Left kidney (tissue), 1 donor: ENCODE measurements at regions not wholly inside any gene's neighbourhood (a gene's known extent, or its start where the extent isn't known, plus 50 kb on each side); places are given as distances from the start of the nearest gene placed in this dataset.
"Not testable (repeated sequence)": the region's sequence is repeated elsewhere in the genome, so short reads cannot be mapped to it uniquely, and the experiment has no call there.

Experiments used
- DNase-seq: peaks from one replicate; pipeline ENCODE4 v3.0.0-alpha.2; 2013

DNA sequence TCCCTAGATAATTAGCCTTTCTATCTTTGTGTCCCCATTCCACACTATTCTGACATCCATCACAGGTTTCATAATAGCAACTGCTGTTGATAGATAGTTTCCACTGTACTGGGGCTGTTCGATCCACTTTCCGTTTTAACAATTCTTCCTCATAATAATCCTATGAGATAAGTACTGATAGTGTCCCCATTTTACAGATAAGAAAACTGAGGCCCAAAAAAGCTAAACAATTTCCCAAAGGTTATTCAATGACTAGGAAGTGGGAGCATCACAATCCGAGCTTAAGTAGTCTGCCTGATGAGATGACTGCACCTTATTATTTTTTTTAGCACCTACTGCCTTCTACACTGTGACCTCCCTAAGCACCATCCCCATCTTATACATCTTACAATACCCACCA is 569.2 kb downstream of the STK39 start:
- no peak for DNase-seq

DNA sequence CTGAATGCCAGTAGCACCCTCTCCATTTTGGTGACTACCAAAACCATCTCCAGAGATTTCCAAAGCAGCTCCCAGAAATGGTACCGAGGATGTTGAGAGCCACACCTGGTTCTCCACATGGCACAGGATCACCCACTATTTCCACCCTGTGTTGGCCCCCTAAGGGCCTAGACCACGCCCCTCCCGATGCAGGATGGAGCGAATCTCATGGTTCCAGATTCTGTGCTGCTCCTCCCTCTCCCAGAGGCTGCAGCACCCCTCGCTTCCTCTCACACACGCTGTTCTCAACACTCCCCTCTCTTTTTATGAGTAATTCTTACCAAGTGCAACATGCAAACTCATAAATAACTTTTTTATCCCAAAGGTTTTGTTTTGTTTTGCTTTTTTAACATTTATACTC is 571.5 kb downstream of the STK39 start:
- no peak for DNase-seq

DNA sequence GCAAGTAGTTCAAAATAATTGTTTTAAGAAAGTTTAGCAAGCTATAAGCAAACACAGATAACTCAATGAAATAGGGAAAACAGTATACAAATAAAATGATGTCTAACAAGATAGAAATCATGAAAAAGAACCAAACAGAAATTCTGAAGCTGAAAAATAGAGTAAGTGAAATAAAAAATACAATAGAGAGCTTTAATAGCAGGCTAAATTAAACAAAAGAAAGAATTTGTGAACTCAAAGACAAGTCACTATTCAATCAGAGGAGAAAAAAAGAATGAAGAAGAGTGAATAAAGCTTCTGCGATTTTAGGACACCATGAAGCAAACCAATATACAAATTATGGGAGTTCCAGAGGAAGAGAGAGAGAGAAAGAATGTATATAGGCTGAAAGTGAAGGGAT is 576.8 kb downstream of the STK39 start:
- DNase-seq: no peak

DNA sequence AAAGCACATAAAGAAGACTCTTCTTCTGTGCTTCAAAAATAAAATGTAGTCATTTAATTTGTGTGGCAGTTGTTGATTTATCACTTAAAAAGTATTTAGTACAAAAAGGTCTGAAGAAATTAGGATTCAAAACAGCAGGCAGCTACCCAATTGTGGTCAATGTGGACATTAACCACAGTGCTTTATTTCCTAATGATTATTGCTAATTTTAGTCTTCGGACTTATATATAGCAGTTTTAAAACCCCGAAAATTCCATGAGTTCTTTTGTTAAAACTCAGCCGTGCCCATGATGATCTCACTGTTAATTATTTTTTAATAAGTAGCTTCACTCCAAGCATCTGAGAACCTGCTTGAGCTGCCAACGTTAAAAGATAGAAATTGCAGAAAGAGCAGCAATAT is 594.3 kb downstream of the STK39 start:
- DNase-seq: no peak

DNA sequence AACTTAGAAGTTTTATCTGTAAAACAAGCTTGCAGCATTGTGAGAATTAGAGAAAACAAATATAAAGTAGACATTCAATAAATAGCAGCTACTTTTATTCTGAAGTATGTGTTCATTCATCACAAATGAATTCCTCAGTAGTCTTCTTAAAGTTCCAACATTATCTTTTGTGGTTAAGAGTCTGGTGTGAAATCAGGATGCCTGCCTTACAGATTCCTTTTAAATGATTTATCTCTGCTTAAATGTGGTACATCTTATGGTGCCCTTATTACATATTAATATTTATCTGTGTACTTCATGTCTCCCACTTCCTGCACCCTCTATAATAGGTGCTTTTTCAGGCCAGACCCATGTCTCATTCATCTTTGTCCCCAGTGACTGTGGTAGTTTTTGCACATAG is 595.0 kb downstream of the STK39 start:
- no peak for DNase-seq

DNA sequence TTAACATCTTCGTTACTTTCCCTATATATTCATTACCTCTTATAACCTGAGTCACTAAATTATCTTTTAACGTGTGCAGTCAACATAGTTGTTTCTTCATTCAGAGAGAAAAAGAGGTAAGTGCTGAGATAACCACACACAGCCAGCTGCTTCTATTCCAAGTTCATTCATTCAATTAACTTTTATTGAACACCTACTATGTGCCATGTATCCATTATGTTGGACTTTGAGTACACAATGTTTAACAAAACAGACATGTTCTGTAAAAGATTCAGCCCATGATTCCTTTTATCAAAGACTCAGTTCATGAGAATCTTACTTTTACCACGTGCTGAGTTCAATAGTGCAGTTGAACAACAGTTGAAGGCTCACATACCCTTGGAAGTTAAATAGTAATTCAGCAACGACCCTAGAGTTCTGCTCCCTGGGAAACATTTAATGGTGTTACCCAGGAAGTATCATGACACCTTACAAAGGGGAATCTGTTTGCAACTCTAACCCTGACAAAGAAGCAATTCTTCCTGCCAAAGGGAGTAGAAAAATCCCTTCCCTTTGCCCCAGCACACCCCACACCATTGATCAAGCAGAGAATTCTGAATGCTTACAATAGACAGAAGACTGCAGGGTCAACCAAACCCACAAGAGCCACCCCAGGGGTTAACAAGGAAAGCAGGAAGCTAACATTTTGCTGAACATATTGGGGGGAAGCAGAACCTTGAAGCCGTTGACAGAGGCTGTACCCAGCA is 595.8 kb downstream of the STK39 start:
- DNase-seq: no peak

DNA sequence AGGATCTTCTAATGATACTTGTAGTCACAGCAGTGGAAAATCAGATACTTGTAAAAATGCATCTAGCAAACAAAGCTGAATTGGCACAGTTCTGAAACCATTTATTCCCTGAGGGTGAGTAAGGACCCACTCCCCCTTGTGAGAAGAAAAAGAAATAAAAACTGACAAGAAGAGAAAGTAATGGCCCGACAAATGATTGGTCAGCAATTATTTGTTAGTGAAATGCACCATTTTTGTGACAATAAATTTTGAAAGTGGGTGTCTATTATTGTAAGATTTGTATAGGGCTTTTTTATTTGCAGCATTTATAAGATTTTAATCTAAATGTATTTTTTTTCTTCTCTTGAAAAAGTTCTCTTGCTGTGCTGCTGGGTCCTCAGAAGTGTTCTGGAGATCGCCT is 600.8 kb downstream of the STK39 start:
- DNase-seq: no peak

DNA sequence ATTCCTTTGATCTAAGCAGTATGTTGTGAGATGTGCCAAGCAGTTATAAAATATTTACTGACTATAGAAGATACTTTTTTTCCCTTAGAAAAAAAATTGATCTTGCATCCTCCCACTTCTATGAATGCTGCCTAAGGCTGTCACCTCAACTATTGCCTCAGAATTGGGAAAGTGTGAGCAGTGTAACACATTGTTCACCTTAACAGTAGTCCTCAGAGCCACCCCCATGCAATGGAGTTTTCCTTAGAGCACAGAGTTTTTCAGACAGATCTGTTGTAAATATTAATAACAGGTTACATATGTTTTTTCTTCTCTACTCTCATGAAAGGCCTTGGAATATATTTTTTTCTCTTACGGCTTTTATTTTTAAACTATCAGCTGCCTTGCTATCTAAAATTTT is 607.3 kb downstream of the STK39 start:
- DNase-seq: no peak

DNA sequence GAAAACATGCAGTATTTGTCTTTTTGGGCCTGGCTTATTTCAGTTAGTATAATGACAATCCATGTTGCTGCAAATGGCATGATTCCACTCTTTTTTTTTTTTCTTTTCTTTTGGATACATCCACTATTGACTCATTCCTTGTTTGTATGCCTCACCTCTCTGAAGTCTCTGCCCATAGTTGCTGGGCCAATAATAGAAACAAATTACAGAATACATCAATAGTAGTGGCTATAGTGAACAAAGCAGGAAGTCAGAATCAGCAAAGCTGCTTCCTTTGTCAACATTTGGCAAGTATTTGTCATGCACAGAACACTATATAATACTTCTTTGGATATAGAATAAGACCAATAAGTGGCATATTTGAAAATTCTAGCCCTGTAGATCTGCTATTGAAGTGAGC is 609.7 kb downstream of the STK39 start:
- DNase-seq: no peak

DNA sequence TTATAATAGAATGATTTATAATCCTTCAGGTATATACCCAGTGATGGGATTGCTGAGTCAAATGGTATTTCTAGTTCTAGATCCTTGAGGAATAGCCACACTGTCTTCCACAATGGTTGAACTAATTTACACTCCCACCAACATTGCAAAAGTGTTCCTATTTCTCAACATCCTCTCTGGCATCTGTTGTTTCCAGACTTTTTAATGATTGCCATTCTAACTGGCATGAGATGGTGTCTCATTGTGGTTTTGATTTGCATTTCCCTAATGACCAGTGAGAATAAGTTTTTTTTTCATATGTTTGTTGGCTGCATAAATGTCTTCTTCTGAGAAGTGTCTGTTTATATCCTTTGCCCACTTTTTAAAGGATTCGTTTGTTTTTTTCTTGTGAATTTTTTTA is 615.1 kb downstream of the STK39 start:
- DNase-seq: not testable (repeated sequence)

DNA sequence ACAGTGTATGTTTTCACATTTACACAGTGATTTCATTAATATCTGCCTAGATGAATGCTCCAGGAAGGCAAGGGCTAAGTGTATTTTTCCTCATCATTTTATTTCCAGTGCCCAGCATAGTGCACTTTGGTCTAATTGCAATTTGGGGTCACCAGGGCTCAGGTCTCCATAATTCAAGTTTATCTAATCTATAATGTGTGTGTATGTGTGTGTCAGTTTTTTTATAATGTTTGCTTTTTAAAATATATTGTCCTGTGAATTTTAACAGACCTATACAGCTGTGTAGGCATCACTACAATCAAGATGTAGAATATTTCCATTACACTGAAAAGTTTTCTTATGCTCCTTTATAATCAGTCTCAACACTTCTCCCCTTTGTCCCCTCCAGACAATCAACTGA is 620.4 kb downstream of the STK39 start:
- no peak for DNase-seq

DNA sequence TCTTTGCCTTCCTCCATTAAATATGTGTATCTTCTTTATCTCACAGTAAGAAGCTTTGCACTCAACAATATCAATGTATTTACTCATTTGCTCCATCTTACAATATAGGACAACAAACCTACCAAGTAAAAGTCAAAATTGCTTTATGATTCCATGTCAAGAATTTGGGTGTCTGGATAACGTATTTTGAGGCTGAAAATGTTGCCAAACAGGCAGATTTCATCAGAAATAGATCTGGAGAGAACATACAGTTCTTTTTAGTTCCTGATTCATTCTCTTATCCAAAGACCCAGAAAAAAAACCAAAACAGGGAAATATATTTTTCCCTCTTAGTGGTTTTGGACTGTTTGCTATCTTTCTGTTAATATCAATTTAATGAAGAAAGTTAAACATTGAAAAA is 621.1 kb downstream of the STK39 start:
- DNase-seq: no peak

DNA sequence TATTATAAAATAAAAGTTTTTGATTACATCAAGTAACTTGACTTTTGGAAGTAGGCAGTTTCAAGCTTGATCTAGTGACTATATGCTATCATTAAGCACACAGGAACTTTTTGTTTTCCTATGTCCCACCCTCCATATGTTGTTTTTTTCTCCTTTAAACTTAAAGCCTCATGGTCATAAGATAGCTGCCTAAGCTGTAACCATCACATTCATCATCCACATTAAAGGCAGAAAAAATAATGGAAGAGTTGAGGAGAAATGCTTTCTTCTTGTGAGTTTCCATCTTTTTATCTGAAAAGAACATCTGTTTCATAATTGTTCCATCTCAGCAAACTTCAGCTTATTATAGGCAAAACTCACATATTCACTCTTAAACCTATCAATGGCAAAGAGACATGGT is 630.4 kb downstream of the STK39 start:
- DNase-seq: no peak

DNA sequence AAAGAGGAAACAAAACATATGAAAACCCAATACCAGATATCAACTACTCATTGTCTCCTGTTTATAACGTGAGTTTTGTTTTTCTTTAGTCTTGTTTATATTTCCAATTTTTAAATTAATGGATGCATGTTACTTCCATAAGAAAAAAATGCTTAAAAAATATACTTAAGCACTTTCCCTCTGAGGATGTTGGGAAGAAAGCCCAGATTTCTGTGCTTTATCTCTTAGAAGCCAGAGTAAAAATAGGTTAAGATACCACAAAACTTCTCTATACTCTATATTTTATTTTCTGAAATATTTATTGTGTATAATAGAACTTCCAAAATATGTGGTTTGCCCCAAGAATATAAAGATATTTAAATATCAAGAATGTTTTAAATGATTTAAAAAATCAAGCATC is 633.9 kb downstream of the STK39 start:
- no peak for DNase-seq

DNA sequence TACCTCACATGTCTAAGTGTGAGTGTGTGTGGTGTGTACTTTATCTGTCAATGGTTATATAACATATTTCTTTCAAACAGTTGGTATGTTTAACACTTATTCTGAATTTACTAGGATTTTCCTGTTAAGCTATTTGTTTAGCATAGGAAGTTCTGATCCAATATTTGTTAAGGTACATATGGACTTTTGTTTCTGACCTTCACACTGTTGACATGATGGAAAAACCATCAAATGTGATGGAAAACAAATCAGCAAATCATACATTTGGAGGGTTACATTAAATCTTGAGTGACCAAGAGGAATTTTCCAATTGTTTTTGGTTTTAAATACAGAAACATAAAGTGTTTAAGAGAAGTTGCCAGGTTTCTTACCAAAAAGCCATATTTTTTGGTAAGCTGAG is 638.9 kb downstream of the STK39 start:
- no peak for DNase-seq

DNA sequence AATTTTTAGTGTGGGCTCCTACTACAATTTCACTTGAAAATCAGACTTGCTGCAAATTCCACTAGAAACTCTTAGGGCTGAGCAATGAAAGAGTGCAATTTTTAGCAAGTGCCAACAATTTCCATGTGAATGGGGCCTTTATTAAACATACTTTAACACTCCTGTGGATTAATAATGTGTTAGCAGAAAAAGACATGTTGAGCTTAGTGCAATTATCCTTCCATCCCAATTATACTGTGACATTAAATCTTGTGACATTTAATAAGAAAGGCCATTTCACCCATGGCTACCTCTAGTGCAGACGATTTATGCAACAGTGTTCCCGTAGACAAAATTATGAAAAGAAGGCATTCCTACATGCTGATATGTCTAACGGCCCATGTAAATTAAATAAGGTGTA is 639.7 kb downstream of the STK39 start:
- DNase-seq: no peak

DNA sequence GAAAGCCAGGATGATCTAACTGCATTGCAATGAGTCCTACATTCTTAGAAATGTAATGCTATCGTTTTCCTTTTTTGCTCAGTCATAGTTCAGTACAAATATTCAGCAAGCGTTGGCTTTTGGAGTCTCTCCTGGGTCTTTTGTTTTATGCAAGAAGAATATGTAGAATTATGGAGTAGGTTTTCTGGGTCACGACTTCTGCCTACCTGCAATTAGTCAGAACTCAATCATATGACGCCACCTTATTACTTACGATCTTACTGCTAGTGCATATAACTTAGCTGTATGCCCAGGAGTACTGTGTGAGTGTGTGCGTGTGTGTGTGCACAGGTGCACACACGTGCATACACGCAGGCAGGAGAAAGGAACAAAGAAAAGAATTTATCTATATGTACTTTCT is 640.2 kb downstream of the STK39 start:
- DNase-seq: no peak

DNA sequence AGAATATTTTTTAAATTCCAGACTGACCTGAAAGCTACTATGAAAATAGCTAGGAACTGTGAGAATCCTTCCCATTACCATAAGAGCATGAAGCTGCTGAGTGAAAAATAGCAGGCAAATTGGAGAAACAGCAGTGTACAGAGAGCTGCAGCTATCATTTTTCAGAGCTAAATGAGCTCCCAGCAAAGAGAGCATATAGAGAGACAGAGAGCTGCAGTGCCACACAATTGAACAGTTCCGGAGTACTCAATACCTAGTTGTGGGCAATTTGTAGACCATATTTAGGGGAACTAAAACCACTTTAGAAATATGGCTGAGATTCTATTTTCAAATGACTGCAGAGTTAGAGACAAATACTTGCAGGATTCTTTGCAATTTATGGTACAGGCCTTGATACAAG is 645.3 kb downstream of the STK39 start:
- no peak for DNase-seq

DNA sequence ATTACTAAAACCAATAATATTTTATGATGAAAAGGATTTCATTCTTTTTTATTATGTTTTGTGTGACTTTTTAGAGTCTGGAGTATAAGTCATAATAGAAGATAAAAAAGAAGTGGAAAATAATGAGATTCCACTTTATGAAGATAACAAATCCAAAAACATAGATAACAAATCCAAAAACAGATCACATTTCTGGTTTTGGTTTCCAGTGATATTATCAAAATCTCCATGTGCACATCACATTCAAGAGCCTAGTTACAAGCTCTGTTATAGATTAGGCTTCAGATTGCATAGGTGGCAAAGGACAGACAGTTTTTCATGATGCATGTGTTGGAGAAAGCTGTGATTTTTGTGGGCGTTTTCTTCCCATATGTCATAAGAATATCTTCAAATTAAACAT is 648.2 kb downstream of the STK39 start:
- DNase-seq: no peak

DNA sequence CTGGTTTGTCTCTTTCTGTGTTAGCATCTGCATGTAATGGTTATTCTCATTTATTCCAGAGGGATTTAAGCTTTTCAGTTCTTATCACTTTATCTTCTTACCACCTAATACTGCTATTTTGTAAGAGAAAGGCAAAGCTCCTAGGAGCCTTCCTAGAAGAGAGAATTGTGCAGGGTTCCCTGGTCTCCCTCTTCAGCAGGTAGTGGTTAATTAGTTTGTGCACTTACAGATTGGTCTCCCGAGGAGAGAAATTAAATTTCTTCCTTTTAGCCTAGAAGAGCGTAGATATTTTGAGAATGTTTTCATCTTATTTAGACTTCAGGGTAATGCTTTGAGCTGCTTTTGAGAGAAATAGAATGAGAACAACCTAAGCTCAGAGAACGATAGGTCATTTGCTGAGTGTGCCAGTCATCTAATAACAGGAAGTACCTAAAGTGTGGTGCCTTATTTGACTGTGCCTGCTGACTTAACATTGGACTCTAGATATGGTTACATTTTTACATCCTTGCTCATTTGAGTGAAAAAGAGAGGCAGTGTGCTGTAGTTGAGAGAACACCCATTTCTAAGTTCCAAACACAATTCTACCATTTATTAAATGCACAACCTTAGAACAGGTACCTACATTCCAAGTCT is 651.4 kb downstream of the STK39 start:
- no peak for DNase-seq

DNA sequence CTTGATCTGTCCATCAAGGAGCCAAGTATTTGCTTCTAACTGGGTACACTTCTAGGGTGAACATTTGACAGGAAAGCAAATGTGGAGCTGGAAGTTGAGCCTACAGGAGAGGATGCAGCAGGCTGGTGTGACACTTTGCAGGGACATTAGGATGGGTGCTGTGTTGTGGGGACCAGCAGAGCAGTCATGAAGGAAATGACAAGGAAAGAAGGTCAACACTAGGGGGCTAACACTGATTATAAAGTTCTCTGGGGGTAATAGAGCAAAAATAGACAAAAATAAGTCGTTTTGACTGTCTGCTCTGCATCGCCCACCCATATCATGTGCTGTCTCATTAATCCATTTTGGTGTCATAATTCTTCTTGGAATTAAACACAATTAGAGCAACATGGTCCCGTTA is 652.4 kb downstream of the STK39 start:
- no peak for DNase-seq

DNA sequence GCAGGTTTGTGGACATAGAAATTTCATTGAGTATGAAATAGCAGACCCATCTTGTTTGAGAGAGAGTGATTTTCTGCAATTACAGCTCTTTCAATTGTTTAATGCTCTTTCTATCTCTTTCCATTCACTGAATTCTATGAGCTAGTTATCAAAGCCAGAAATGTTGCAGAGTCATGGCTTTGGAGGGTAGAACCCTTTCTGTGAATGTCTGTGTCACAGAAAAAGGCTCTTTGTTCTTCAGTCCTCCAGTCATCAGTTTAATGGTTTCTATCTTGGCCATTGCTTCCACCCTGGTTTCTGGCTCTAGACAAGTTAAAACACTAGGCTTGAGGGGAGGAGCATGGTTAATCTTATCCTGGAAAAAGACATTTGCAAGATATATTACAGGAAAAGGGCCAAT is 655.0 kb downstream of the STK39 start:
- no peak for DNase-seq

DNA sequence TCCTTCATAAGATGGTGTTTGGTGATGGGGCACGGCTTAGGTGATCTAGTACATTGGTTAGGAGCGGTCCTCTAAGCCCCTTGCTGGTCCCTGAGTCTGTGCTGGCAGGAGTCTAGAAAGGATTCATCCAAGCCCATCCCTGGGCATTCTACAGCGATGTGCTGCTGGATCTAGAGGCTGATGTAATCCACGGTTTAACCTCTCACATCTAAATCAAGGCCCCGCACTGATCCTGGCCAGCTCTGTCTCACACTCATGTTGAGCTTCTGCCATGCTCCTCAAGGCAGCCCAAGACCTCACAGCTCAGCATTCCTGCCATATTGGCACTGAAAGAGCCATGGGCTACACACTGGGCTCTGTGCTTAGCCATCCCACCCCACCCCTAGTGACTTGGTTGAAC is 664.8 kb downstream of the STK39 start:
- no peak for DNase-seq

DNA sequence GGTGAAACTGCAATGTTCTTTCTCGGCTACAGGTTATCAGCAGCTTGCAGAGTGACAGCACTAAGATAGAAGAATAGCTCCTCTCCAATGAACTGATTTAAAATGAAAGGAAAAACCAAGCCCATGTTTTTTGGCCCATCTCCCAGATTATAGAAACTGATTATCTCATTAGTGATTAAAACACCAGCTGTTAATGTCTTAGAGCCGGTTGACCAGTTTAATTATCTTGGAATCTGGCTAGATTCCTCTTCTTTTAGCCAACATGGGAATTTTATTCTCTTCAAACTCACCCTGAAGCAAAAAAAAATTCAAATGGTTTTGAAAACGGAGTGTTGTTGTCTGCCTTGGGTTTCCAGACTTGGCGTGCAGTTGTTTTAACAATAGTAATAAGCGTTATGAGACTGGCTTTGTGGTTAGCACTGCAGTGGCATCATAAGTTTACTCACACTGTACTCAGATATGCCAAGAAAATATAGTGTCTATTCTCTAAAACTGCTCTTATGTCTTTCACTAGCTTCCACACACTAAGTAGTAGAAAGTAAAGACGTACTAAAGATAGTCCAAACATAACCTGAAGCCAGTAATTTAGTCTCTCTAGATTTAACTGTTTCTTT is 665.3 kb downstream of the STK39 start:
- DNase-seq: no peak
